ENCODE measurements at regions not wholly inside any gene's neighbourhood (a gene's known extent, or its start where the extent isn't known, plus 50 kb on each side); places are given as distances from the start of the nearest gene placed in this dataset.

GRCh38 chr5:23631302-23632045, 124.1 kb downstream of the PRDM9 start:
- TF ChIP-seq CTCF (IDR thresholded peaks at IDR 0.05) (no peak), ZFX (IDR thresholded peaks at IDR 0.05; ENCODE audit: borderline replicate concordance) (no peak)

Data from 22Rv1 (cell line).